Mesendoderm (in vitro differentiated cells): ENCODE measurements at regions not wholly inside any gene's neighbourhood (a gene's known extent, or its start where the extent isn't known, plus 50 kb on each side); places are given as distances from the start of the nearest gene placed in this dataset.

Experiments used
- DNase-seq: peaks from one replicate; pipeline ENCODE4 v3.0.0; 2013
- H2AK5ac ChIP-seq: 2 replicates; pipeline ENCODE4 v1.6.1; 2013; ENCODE audit warnings: low read length, inconsistent platforms
- H2BK120ac ChIP-seq: 2 replicates; pipeline ENCODE4 v1.6.1; 2013; ENCODE audit warnings: low read depth, mild to moderate bottlenecking, low read length, moderate library complexity, mixed read lengths
- H2BK15ac ChIP-seq: replicated peaks from 2 replicates; pipeline ENCODE4 v1.6.1; 2013; ENCODE audit warnings: low read depth, mild to moderate bottlenecking, moderate library complexity
- H2BK5ac ChIP-seq: 2 replicates; pipeline ENCODE4 v1.6.1; 2013; ENCODE audit warnings: low read length, inconsistent platforms
- H3K18ac ChIP-seq: 2 replicates; pipeline ENCODE4 v1.6.1; 2013; ENCODE audit warnings: mild to moderate bottlenecking, low read length, mixed read lengths
- H3K23ac ChIP-seq: one replicate; pipeline ENCODE4 v1.6.1; 2013; ENCODE audit warnings: low read length
- H3K27ac ChIP-seq: 2 replicates; pipeline ENCODE4 v1.5.1; 2013; ENCODE audit warnings: low read depth, mild to moderate bottlenecking, inconsistent platforms, low read length, moderate library complexity
- H3K27me3 ChIP-seq: 2 replicates; pipeline ENCODE4 v1.6.1; 2013; ENCODE audit warnings: low read length, control low read depth, mild to moderate bottlenecking, inconsistent platforms; ENCODE audit not compliant: insufficient read depth, poor library complexity
- H3K36me3 ChIP-seq: 2 replicates; pipeline ENCODE4 v1.6.1; 2013; ENCODE audit warnings: low read length, inconsistent platforms; ENCODE audit not compliant: control insufficient read depth, insufficient read depth
- H3K4ac ChIP-seq: one replicate; pipeline ENCODE4 v1.6.1; 2013; ENCODE audit warnings: low read depth, mild to moderate bottlenecking, low read length, moderate library complexity
- H3K4me1 ChIP-seq: 2 replicates; pipeline ENCODE4 v1.6.1; 2013; ENCODE audit warnings: low read depth, low read length, inconsistent platforms; ENCODE audit not compliant: control insufficient read depth
- H3K4me2 ChIP-seq: 2 replicates; pipeline ENCODE4 v1.6.1; 2013; ENCODE audit warnings: low read length
- H3K4me3 ChIP-seq: 2 replicates; pipeline ENCODE4 v1.5.1; 2013; ENCODE audit warnings: mild to moderate bottlenecking, low read length
- H3K56ac ChIP-seq: one replicate; pipeline ENCODE4 v1.6.1; 2013; ENCODE audit warnings: low read length
- H3K79me1 ChIP-seq: 2 replicates; pipeline ENCODE4 v1.6.1; 2013; ENCODE audit warnings: low read length, inconsistent platforms
- H3K79me2 ChIP-seq: 2 replicates; pipeline ENCODE4 v1.6.1; 2013; ENCODE audit warnings: mild to moderate bottlenecking, low read length; ENCODE audit not compliant: control insufficient read depth, insufficient read depth
- H3K9ac ChIP-seq: 2 replicates; pipeline ENCODE4 v1.6.1; 2013; ENCODE audit warnings: low read length, inconsistent platforms
- H4K5ac ChIP-seq: one replicate; pipeline ENCODE4 v1.6.1; 2013; ENCODE audit warnings: low read length
- H4K8ac ChIP-seq: one replicate; pipeline ENCODE4 v1.6.1; 2013; ENCODE audit warnings: low read depth, mild to moderate bottlenecking, control low read depth, low read length, moderate library complexity
- WGBS: extraction: QIAGEN DNeasy Blood & Tissue Kit; methylation state at CpG from one replicate; pipeline ENCODE4 v1.1.7; 2013; ENCODE audit warnings: low lambda C conversion rate, missing lambda C conversion rate; ENCODE audit not compliant: insufficient coverage; ENCODE audit errors: extremely low coverage; 5-methylcytosine and 5-hydroxymethylcytosine counted together

GRCh38 chr10:75286901-75287300 lies 51.1 kb upstream of the COMTD1 start:
- Histone ChIP-seq H2AK5ac (no peak overlapping the region), H3K36me3 (no peaks in the 10 kb centered on the region), H3K9ac (no peak overlapping the region), H3K4me2 (no peak overlapping the region), H4K8ac (no peak overlapping the region), H3K27ac (no peak overlapping the region), H3K18ac (no peak overlapping the region), H3K27me3 (no peaks in the 10 kb centered on the region), H3K4me3 (no peak overlapping the region), H2BK120ac (no peak overlapping the region), H3K56ac (no peak overlapping the region), H2BK5ac (no peak overlapping the region), H4K5ac (no peak overlapping the region), H3K4ac (no peak overlapping the region), H3K79me2 (no peaks in the 10 kb centered on the region), H2BK15ac (no peak overlapping the region), H3K4me1 (no peaks in the 10 kb centered on the region), H3K23ac (no peak overlapping the region), H3K79me1 (no peaks in the 10 kb centered on the region)
- DNase-seq, result no peak
- WGBS, result no CpG with 5 or more reads among the region's 2 CpGs
